Right lobe of liver (tissue), 4 donors: ENCODE measurements at regions not wholly inside any gene's neighbourhood (a gene's known extent, or its start where the extent isn't known, plus 50 kb on each side); places are given as distances from the start of the nearest gene placed in this dataset.

ENCODE experiments used
- CTCF ChIP-seq, 4 donors: fragments of 200-600 bp in 3 of 4; fragments of 450-650 bp in 1 of 4; IDR thresholded peaks; one replicate each; pipeline versions ENCODE4 v1.5.1 to v1.8.0; 2016 to 2022; ENCODE audit warnings: antibody characterized with exemption in 4 of 4, mild to moderate bottlenecking in 2 of 4
- POLR2A ChIP-seq: fragments of 450-650 bp; IDR thresholded peaks from one replicate; pipeline ENCODE4 v1.6.1; 2017; ENCODE audit warnings: antibody characterized with exemption, mild to moderate bottlenecking
- donor health status: DM: no; HTN: no; CAD: no.
- donor health status: DM: no; HTN: no; CAD: no.
- donor health status: DM: no; HTN: yes; CAD: no.

DNA sequence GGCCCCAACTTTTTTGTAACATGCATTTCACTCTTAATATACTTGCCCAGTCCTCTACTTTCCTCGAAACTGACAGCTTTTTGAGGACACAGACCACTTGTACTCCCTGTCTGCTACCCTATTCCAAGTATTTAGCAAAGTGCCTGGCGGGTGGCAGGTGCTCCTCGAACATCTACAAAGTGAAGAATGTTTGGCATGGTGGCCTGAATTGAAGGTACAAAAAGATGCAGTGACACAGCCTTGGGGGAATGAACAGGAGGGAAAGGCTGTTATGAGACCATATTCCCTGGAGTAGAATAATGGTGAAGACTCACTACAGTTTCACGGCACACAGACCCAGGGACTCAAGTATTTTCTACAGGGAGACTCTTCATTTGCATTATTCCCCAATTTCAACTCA, 590.9 kb downstream of the PRELID2 start:
- TF ChIP-seq CTCF (IDR thresholded peaks at IDR 0.05): no peak
- TF ChIP-seq POLR2A: no peak
